ENCODE measurements at regions not wholly inside any gene's neighbourhood (a gene's known extent, or its start where the extent isn't known, plus 50 kb on each side); places are given as distances from the start of the nearest gene placed in this dataset.
A peak's percentile ranks its signal among the peaks of the same experiment; 100 is the strongest.

DNA sequence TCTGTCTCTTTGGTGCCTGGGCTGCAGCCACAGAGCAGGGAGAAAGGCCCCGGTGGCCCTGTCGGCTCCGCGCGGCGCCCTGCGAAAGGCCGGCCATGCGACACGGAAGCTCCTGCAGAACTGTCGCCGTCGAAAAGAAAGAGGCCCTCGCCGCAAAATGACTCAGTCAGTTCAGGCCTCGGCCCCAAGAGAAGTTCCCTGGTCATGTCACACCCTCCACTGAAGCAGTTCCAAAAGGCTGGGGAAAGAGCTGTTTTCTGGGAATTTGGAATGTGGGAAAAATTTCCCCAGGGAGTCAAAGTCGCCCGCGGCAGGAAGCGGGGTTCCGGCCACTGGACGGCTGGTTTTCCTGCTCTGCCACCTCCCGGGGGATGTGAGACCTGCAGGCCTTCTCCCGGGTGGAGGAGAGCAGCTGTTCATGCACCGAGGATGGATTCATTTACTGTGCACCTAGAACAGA, 115.8 kb upstream of the ZNF678 start:
- Histone ChIP-seq H3K79me2 (ENCODE audit: low read length) (no peaks in the 10 kb centered on the region), H3K9me3 (ENCODE audit: low read length) (no peaks in the 10 kb centered on the region), H3K27me3 (ENCODE audit: low read length) (no peaks in the 10 kb centered on the region), H3K27ac (ENCODE audit: low read length) (no peak overlapping the region), H4K20me1 (ENCODE audit: insufficient read depth, low read depth, low read length) (no peaks in the 10 kb centered on the region), H3K9me2 (replicated peaks; ENCODE audit: insufficient read depth, low read length) (no peaks in the 10 kb centered on the region), H3K4me2 (ENCODE audit: low read depth, low read length, poor library complexity, severe bottlenecking) (no peak overlapping the region), H3K4me1 (ENCODE audit: low read length) (no peaks in the 10 kb centered on the region), H3K4me3 (ENCODE audit: low read length) (no peak overlapping the region), H3K36me3 (ENCODE audit: insufficient read depth, low read length) (no peaks in the 10 kb centered on the region), H2AFZ (ENCODE audit: low read length) (no peak overlapping the region), H3K9ac (ENCODE audit: low read length) (no peak overlapping the region)
- DNase-seq: no peak

DNA sequence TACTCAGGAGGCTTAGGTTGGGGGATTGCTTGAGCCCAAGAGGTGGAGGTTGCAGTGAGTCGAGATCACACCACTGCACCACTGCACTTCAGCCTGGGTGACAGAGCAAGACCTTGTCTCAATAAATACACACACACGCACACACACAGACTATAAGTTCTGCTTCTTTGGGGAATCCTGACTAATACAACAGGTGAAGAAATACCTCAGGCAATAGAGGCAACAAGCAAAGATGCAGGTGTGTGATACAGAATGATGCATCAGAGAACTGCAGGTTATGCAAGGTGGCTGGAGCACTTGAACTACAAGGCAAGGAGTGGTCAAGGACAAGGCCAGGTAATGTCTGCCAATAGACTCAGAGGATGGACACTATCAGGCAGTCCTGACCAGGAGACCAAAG, 117.6 kb upstream of the ZNF678 start:
- H4K20me1 ChIP-seq (ENCODE audit: insufficient read depth, low read depth, low read length): no peaks in the 10 kb centered on the region
- H3K9me3 ChIP-seq (ENCODE audit: low read length): no peaks in the 10 kb centered on the region
- no peak overlapping the region for H3K27ac ChIP-seq (ENCODE audit: low read length)
- H3K36me3 ChIP-seq (ENCODE audit: insufficient read depth, low read length): no peaks in the 10 kb centered on the region
- no peak overlapping the region for H2AFZ ChIP-seq (ENCODE audit: low read length)
- no peak overlapping the region for H3K9ac ChIP-seq (ENCODE audit: low read length)
- DNase-seq: no peak
- no peak overlapping the region for H3K4me2 ChIP-seq (ENCODE audit: low read depth, low read length, poor library complexity, severe bottlenecking)
- H3K4me1 ChIP-seq (ENCODE audit: low read length): no peaks in the 10 kb centered on the region
- no peaks in the 10 kb centered on the region for H3K27me3 ChIP-seq (ENCODE audit: low read length)
- H3K9me2 ChIP-seq (replicated peaks; ENCODE audit: insufficient read depth, low read length): no peaks in the 10 kb centered on the region
- H3K79me2 ChIP-seq (ENCODE audit: low read length): no peaks in the 10 kb centered on the region
- H3K4me3 ChIP-seq (ENCODE audit: low read length): no peak overlapping the region

DNA sequence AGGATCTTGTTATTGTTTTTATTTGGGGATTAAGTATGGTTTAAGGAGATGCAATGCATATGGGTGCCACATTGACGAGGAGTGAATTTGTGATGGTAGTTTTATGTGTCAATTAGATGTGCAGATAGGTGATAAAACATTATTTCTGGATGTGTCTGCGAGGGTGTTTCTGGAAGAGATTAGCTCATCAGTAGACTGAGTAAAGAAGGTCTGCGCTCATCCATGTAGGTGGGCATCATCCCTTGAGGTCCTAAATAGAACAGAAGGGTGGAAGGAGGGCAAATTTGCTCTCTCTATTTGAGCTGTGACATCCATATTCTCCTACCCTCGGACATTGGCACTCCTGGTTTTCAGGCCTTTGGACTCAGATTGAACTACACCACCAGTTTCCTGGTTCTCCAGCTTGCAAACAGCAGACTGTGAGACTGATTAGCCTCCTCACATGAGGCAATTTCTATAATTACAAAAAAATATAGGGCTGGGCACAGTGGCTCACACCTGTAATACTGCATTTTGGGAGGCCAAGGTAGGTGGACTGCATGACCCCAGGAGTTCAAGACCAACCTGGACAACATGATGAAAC, 118.2 kb upstream of the ZNF678 start:
- H3K4me3 ChIP-seq (ENCODE audit: low read length): no peak overlapping the region
- no peak overlapping the region for H3K9ac ChIP-seq (ENCODE audit: low read length)
- no peaks in the 10 kb centered on the region for H3K9me2 ChIP-seq (replicated peaks; ENCODE audit: insufficient read depth, low read length)
- no peak overlapping the region for H3K27ac ChIP-seq (ENCODE audit: low read length)
- DNase-seq: no peak
- H3K4me1 ChIP-seq (ENCODE audit: low read length): no peaks in the 10 kb centered on the region
- H4K20me1 ChIP-seq (ENCODE audit: insufficient read depth, low read depth, low read length): no peaks in the 10 kb centered on the region
- H3K4me2 ChIP-seq (ENCODE audit: low read depth, low read length, poor library complexity, severe bottlenecking): no peak overlapping the region
- no peaks in the 10 kb centered on the region for H3K27me3 ChIP-seq (ENCODE audit: low read length)
- H2AFZ ChIP-seq (ENCODE audit: low read length): no peak overlapping the region
- no peaks in the 10 kb centered on the region for H3K9me3 ChIP-seq (ENCODE audit: low read length)
- H3K79me2 ChIP-seq (ENCODE audit: low read length): no peaks in the 10 kb centered on the region
- H3K36me3 ChIP-seq (ENCODE audit: insufficient read depth, low read length): no peaks in the 10 kb centered on the region

DNA sequence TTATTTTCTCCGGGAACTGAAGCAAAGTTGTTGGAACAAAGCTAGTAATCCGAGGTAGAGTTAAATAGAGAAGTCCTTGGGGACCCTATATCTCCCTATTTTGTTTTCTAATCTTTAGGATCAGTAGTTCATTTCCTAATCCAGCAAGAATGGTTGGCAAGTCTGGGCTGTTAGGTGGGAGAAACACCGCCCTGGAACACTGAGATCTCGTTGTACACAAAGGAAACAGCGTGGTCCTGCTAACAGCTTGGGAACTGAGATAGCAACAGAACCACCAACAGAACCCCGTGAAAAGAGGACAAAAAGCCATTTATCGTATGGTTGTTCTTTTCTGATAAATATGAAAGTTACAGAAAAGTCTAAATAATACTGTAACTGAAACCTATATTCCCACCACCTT, 121.9 kb upstream of the CDC42BPA start:
- no peak overlapping the region for H3K27ac ChIP-seq (ENCODE audit: low read length)
- no peak overlapping the region for H2AFZ ChIP-seq (ENCODE audit: low read length)

DNA sequence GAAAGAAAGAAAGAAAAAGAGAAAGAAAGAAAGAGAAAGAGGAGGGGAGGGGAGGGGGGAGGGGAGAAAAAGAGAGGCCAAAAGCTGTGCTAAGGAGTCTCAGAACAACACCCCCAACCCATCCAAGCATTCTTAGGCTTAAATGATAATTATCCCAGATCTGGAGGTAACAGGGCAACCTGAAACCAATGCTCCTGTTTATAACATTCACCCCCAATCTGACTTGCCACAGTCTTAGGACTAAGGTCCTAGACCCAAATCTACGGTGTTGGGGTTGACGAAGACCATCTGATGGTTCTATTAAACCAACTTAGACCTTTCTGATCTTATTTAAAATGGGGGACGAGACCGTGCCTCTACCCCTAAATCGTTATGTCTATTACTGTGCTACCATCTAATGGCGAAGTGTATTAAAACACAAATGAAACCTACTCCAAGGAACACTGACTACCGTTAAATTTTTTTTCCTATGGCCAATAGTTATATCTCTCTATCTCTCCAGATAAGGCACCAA, 119.3 kb upstream of the CDC42BPA start:
- no peak overlapping the region for H3K27ac ChIP-seq (ENCODE audit: low read length)
- H3K9me3 ChIP-seq (ENCODE audit: low read length): no peaks in the 10 kb centered on the region
- no peaks in the 10 kb centered on the region for H3K36me3 ChIP-seq (ENCODE audit: insufficient read depth, low read length)
- H3K4me1 ChIP-seq (ENCODE audit: low read length): no peaks in the 10 kb centered on the region
- H4K20me1 ChIP-seq (ENCODE audit: insufficient read depth, low read depth, low read length): no peaks in the 10 kb centered on the region
- H3K9me2 ChIP-seq (replicated peaks; ENCODE audit: insufficient read depth, low read length): no peaks in the 10 kb centered on the region
- H3K4me2 ChIP-seq (ENCODE audit: low read depth, low read length, poor library complexity, severe bottlenecking): no peak overlapping the region
- no peak overlapping the region for H2AFZ ChIP-seq (ENCODE audit: low read length)
- no peaks in the 10 kb centered on the region for H3K27me3 ChIP-seq (ENCODE audit: low read length)
- H3K79me2 ChIP-seq (ENCODE audit: low read length): no peaks in the 10 kb centered on the region
- no peak overlapping the region for H3K4me3 ChIP-seq (ENCODE audit: low read length)
- H3K9ac ChIP-seq (ENCODE audit: low read length): no peak overlapping the region
- DNase-seq: peak; percentile 62

More for the DNA sequence above, 121.9 kb upstream of the CDC42BPA start:
- Histone ChIP-seq H3K4me3 (ENCODE audit: low read length) (no peak overlapping the region), H3K9me3 (ENCODE audit: low read length) (no peaks in the 10 kb centered on the region), H3K79me2 (ENCODE audit: low read length) (no peaks in the 10 kb centered on the region), H4K20me1 (ENCODE audit: insufficient read depth, low read depth, low read length) (no peaks in the 10 kb centered on the region), H3K9me2 (replicated peaks; ENCODE audit: insufficient read depth, low read length) (no peaks in the 10 kb centered on the region), H3K9ac (ENCODE audit: low read length) (no peak overlapping the region), H3K4me2 (ENCODE audit: low read depth, low read length, poor library complexity, severe bottlenecking) (no peak overlapping the region), H3K36me3 (ENCODE audit: insufficient read depth, low read length) (no peaks in the 10 kb centered on the region), H3K27me3 (ENCODE audit: low read length) (no peaks in the 10 kb centered on the region), H3K4me1 (ENCODE audit: low read length) (no peaks in the 10 kb centered on the region)
- DNase-seq: no peak

DNA sequence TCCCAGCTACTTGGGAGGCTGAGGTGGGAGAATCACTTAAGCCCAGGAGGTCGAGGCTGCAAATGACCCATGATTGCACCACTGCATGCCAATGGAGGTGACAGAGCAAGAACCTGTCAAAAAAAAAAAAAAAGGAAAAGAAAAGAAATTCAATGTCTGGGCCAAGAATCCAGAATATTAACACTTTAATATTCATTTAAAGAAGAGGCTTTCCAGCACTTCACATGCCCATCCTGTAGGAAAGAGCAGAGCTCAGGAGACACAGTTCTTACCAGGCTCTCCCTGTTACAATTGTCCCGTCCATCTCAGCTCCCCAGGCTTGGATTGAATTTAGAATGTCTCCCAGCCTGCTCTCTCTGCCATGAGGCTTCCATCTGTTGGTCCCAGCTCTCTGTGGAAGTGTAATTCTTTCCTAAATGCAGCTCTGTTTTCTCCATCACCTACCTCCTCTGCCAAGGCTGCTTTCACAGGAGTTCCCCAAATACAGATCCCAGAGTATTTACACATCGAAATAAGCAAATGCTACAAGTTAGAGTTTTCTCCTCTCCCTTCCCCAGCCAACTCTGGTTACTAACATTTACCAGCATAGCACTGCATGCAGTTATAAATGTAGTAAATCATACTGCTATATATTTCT, 116.6 kb upstream of the CDC42BPA start:
- no peak overlapping the region for H2AFZ ChIP-seq (ENCODE audit: low read length)
- H3K27ac ChIP-seq (ENCODE audit: low read length): no peak overlapping the region
- no peaks in the 10 kb centered on the region for H3K27me3 ChIP-seq (ENCODE audit: low read length)
- H3K4me2 ChIP-seq (ENCODE audit: low read depth, low read length, poor library complexity, severe bottlenecking): no peak overlapping the region
- no peak overlapping the region for H3K9ac ChIP-seq (ENCODE audit: low read length)
- no peaks in the 10 kb centered on the region for H3K36me3 ChIP-seq (ENCODE audit: insufficient read depth, low read length)
- no peak overlapping the region for H3K4me3 ChIP-seq (ENCODE audit: low read length)
- H4K20me1 ChIP-seq (ENCODE audit: insufficient read depth, low read depth, low read length): no peaks in the 10 kb centered on the region
- no peaks in the 10 kb centered on the region for H3K9me2 ChIP-seq (replicated peaks; ENCODE audit: insufficient read depth, low read length)
- DNase-seq: no peak
- H3K79me2 ChIP-seq (ENCODE audit: low read length): no peaks in the 10 kb centered on the region
- no peaks in the 10 kb centered on the region for H3K4me1 ChIP-seq (ENCODE audit: low read length)
- no peaks in the 10 kb centered on the region for H3K9me3 ChIP-seq (ENCODE audit: low read length)

DNA sequence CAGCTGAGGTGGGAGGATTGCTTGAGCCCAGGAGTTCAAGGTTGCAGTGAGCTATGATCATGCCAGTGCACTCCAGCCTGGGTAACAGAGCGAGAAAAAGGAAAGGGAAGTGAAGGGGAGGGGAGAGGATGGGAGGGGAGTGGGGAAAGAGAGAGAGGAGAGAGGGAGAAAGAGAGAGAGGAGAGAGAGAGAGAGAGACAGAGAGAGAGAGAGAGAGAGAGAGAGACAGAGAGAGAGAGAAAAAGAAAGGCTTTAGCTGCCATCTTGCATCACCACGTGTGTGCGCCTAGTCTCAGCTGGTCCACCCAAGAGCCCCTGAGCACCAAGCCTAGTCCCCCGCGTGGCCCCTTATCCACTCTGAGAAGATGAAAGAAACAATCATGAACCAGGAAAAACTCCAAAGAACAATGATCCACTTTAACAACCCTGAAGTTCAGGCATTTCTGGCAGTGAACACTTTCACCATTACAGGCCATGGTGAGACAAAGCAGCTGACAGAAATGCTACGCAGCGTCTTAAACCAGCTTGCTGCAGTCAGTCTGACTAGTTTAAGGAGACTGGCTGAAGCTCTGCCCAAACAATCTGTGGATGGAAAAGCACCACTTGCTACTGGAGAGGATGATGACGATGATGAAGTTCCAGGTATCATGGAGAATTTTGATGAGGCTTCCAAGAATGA, 115.5 kb upstream of the CDC42BPA start:
- no peaks in the 10 kb centered on the region for H3K27me3 ChIP-seq (ENCODE audit: low read length)
- H3K4me1 ChIP-seq (ENCODE audit: low read length): no peaks in the 10 kb centered on the region
- DNase-seq: no peak
- no peaks in the 10 kb centered on the region for H3K9me3 ChIP-seq (ENCODE audit: low read length)
- H3K4me3 ChIP-seq (ENCODE audit: low read length): no peak overlapping the region
- H4K20me1 ChIP-seq (ENCODE audit: insufficient read depth, low read depth, low read length): no peaks in the 10 kb centered on the region
- H3K27ac ChIP-seq (ENCODE audit: low read length): no peak overlapping the region
- no peaks in the 10 kb centered on the region for H3K79me2 ChIP-seq (ENCODE audit: low read length)
- H2AFZ ChIP-seq (ENCODE audit: low read length): no peak overlapping the region
- no peak overlapping the region for H3K9ac ChIP-seq (ENCODE audit: low read length)
- no peaks in the 10 kb centered on the region for H3K9me2 ChIP-seq (replicated peaks; ENCODE audit: insufficient read depth, low read length)
- H3K4me2 ChIP-seq (ENCODE audit: low read depth, low read length, poor library complexity, severe bottlenecking): no peak overlapping the region
- no peaks in the 10 kb centered on the region for H3K36me3 ChIP-seq (ENCODE audit: insufficient read depth, low read length)

DNA sequence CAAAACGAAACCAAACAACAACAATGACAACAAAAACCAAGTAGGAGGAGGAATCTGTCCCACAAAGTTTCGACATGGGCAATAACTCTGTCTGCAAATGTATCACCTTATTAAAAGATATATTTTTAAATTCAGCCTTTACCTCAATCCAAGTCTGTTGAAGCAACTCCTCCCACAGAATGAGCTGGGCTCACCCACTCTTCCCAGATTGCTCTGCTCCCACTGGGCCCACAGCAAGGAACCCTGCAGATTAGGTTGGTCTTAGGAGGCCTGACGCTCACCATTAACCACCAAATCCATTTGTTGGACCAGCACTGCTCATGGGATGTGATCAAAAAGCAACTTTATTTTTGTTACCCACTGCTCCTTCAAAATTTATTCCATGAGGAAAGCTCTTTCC, 114.7 kb upstream of the CDC42BPA start:
- no peak for DNase-seq
- H3K79me2 ChIP-seq (ENCODE audit: low read length): no peaks in the 10 kb centered on the region
- no peaks in the 10 kb centered on the region for H3K36me3 ChIP-seq (ENCODE audit: insufficient read depth, low read length)
- H3K9ac ChIP-seq (ENCODE audit: low read length): no peak overlapping the region
- H3K9me3 ChIP-seq (ENCODE audit: low read length): no peaks in the 10 kb centered on the region
- 0 out of 2 replicates have a peak, but pooled peaks cover 2% of the 10 kb centered on the region for H3K27me3 ChIP-seq (ENCODE audit: low read length)
- H3K4me3 ChIP-seq (ENCODE audit: low read length): no peak overlapping the region
- H3K9me2 ChIP-seq (replicated peaks; ENCODE audit: insufficient read depth, low read length): no peaks in the 10 kb centered on the region
- no peaks in the 10 kb centered on the region for H3K4me1 ChIP-seq (ENCODE audit: low read length)
- H4K20me1 ChIP-seq (ENCODE audit: insufficient read depth, low read depth, low read length): no peaks in the 10 kb centered on the region
- no peak overlapping the region for H3K27ac ChIP-seq (ENCODE audit: low read length)
- H3K4me2 ChIP-seq (ENCODE audit: low read depth, low read length, poor library complexity, severe bottlenecking): no peak overlapping the region
- no peak overlapping the region for H2AFZ ChIP-seq (ENCODE audit: low read length)
